OCI-LY1 (cell line): ENCODE measurements at regions not wholly inside any gene's neighbourhood (a gene's known extent, or its start where the extent isn't known, plus 50 kb on each side); places are given as distances from the start of the nearest gene placed in this dataset.

ENCODE experiments used
- H2AFZ ChIP-seq: fragments of 200-600 bp; sonication (generic), shearing (Covaris generic); 2 replicates; pipeline ENCODE4 v1.6.0; 2014; ENCODE audit warnings: antibody characterized with exemption, mild to moderate bottlenecking, low read length
- H3F3A ChIP-seq: fragments of 200-600 bp; sonication (generic), shearing (Covaris generic); 2 replicates; pipeline ENCODE4 v1.6.0; 2014; ENCODE audit warnings: mild to moderate bottlenecking, antibody characterized with exemption, low read length, moderate library complexity; ENCODE audit not compliant: insufficient read depth
- H3K27ac ChIP-seq: fragments of 200-600 bp; sonication (generic); 2 replicates; pipeline ENCODE4 v1.5.1; 2014; ENCODE audit warnings: low read length, mixed run types, mild to moderate bottlenecking, low read depth; ENCODE audit not compliant: poor library complexity, severe bottlenecking
- H3K27me3 ChIP-seq: fragments of 200-600 bp; sonication (generic); 2 replicates; pipeline ENCODE4 v1.6.0; 2014; ENCODE audit warnings: antibody characterized with exemption, mild to moderate bottlenecking, low read length, moderate library complexity; ENCODE audit not compliant: insufficient read depth
- H3K36me3 ChIP-seq: fragments of 200-600 bp; sonication (generic); 2 replicates; pipeline ENCODE4 v1.6.1; 2014; ENCODE audit warnings: mild to moderate bottlenecking, antibody characterized with exemption, low read length, moderate library complexity, mixed read lengths; ENCODE audit not compliant: insufficient read depth
- H3K4me1 ChIP-seq: fragments of 200-600 bp; sonication (generic); 2 replicates; pipeline ENCODE4 v1.5.1; 2014; ENCODE audit warnings: mild to moderate bottlenecking, low read length, moderate library complexity; ENCODE audit not compliant: insufficient read depth, severe bottlenecking
- H3K4me2 ChIP-seq: fragments of 200-600 bp; sonication (generic), shearing (Covaris generic); 2 replicates; pipeline ENCODE4 v1.6.1; 2014; ENCODE audit warnings: low read length
- H3K4me3 ChIP-seq: fragments of 200-600 bp; sonication (generic); 2 replicates; pipeline ENCODE4 v1.5.1; 2014; ENCODE audit warnings: low read length, low read depth, mild to moderate bottlenecking, mixed read lengths; ENCODE audit not compliant: poor library complexity, severe bottlenecking
- H3K79me2 ChIP-seq: fragments of 200-600 bp; shearing (Covaris generic); 2 replicates; pipeline ENCODE4 v1.6.1; 2016; ENCODE audit warnings: mixed run types, low read length, mixed read lengths; ENCODE audit not compliant: insufficient read depth
- H3K9ac ChIP-seq: fragments of 200-600 bp; sonication (generic), shearing (Covaris generic); 2 replicates; pipeline ENCODE4 v1.6.1; 2014; ENCODE audit warnings: mild to moderate bottlenecking, low read length, mixed read lengths
- H3K9me2 ChIP-seq: fragments of 200-600 bp; sonication (generic), shearing (Covaris generic); 2 replicates; pipeline ENCODE4 v1.6.1; 2014; ENCODE audit warnings: low read depth, mild to moderate bottlenecking, low read length, mixed read lengths
- H3K9me3 ChIP-seq: fragments of 200-600 bp; shearing (Covaris generic); 2 replicates; pipeline ENCODE4 v1.6.1; 2014; ENCODE audit warnings: low read length, mixed read lengths
- H4K20me1 ChIP-seq: fragments of 200-600 bp; sonication (generic), shearing (Covaris generic); 2 replicates; pipeline ENCODE4 v1.6.0; 2016; ENCODE audit warnings: mild to moderate bottlenecking, low read length; ENCODE audit not compliant: insufficient read depth
- EZH2 ChIP-seq: fragments of 200-600 bp; sonication (generic), shearing (Covaris generic); IDR thresholded peaks from 2 replicates; pipeline ENCODE4 v1.8.0; 2017; ENCODE audit warnings: borderline replicate concordance, mixed run types, mild to moderate bottlenecking, antibody characterized with exemption, low read length, moderate library complexity, mixed read lengths
- TF ChIP-seq, protein P1 (sequence below): fragments of 200-600 bp; sonication (generic), shearing (Covaris generic); IDR thresholded peaks from 2 replicates; pipeline ENCODE4 v1.5.1; 2017; ENCODE audit warnings: mild to moderate bottlenecking, antibody characterized with exemption, low read length, moderate library complexity, mixed read lengths

DNA sequence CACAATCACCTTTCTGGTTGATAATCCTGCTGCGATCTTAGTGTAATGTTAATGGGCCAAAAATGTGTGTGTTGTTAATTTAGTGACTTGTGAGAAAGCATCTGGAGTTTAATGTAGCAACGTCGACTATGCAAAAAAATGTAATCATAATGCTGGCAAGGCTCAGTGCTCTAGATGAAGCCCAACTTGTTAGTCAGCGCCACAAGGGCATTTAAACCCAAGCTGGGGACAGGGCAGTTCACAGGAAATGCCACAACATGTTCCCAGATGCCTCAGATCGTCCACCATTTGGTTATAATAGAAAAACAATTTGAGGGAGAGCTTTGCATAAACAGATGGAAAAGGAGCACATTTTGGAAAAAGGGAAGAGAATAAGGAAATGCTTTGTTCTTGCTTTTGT lies 585.4 kb upstream of the PLXNA2 start:
- Histone ChIP-seq H3K4me1 (no peaks in the 10 kb centered on the region), H3K36me3 (no peaks in the 10 kb centered on the region), H3K4me3 (no peak overlapping the region), H3K9ac (no peak overlapping the region), H3K9me3 (no peaks in the 10 kb centered on the region), H3K27ac (no peak overlapping the region), H4K20me1 (no peaks in the 10 kb centered on the region), H2AFZ (no peak overlapping the region), H3K79me2 (no peaks in the 10 kb centered on the region), H3K4me2 (no peak overlapping the region), H3F3A (no peaks in the 10 kb centered on the region), H3K27me3 (no peaks in the 10 kb centered on the region), H3K9me2 (no peaks in the 10 kb centered on the region)
- TF ChIP-seq, protein P1, sequence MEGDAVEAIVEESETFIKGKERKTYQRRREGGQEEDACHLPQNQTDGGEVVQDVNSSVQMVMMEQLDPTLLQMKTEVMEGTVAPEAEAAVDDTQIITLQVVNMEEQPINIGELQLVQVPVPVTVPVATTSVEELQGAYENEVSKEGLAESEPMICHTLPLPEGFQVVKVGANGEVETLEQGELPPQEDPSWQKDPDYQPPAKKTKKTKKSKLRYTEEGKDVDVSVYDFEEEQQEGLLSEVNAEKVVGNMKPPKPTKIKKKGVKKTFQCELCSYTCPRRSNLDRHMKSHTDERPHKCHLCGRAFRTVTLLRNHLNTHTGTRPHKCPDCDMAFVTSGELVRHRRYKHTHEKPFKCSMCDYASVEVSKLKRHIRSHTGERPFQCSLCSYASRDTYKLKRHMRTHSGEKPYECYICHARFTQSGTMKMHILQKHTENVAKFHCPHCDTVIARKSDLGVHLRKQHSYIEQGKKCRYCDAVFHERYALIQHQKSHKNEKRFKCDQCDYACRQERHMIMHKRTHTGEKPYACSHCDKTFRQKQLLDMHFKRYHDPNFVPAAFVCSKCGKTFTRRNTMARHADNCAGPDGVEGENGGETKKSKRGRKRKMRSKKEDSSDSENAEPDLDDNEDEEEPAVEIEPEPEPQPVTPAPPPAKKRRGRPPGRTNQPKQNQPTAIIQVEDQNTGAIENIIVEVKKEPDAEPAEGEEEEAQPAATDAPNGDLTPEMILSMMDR: no peak
- TF ChIP-seq EZH2: no peak

DNA sequence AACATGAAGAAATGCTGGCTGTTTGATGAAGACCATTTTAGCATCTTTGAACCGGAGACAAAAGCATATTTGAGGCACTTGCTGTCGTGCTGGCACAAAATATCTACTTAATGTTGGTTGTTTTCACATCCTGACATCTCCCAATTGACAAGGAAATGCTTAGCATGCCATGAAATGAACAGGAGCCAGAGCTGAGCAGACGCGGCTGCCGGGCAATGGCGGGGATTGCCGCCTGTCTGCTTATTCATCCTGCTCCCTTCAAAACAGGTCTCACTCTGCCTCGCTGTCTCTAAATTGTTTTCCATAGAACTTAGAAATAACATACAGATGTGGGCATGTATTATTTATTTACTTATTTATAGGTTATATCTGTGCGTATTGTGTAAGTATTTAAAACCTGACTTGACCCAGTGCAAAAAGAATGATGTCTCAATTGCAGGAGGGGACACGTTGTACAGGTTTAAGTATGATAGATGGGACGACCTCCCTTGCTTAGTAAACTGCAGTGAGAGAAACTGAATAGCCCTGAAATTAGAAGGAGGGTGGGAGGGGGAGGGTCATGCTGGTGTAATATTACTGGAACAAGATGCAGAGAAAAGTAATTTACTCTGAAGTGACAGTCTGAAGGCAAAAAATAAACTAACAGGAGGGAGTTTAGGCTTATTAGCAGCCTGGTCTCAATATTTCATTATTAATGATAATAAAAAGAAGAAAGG lies 590.4 kb upstream of the PLXNA2 start:
- no peaks in the 10 kb centered on the region for H3K27me3 ChIP-seq

GRCh38 chr1:208835097-208835463 lies 590.9 kb upstream of the PLXNA2 start:
- H3K27ac ChIP-seq: no peak overlapping the region
- H2AFZ ChIP-seq: no peak overlapping the region

More for the DNA sequence above, 590.4 kb upstream of the PLXNA2 start:
- Histone ChIP-seq H3F3A (no peaks in the 10 kb centered on the region), H3K4me2 (no peak overlapping the region), H3K4me3 (no peak overlapping the region), H3K9ac (no peak overlapping the region), H2AFZ (no peak overlapping the region), H4K20me1 (no peaks in the 10 kb centered on the region), H3K9me2 (no peaks in the 10 kb centered on the region), H3K9me3 (no peaks in the 10 kb centered on the region), H3K27ac (no peak overlapping the region), H3K36me3 (no peaks in the 10 kb centered on the region), H3K4me1 (no peaks in the 10 kb centered on the region), H3K79me2 (no peaks in the 10 kb centered on the region)
- TF ChIP-seq, protein P1: no peak
- TF ChIP-seq EZH2: no peak

More at GRCh38 chr1:208835097-208835463, 590.9 kb upstream of the PLXNA2 start:
- Histone ChIP-seq H3K9me3 (no peaks in the 10 kb centered on the region), H3K9ac (no peak overlapping the region), H3K4me2 (no peak overlapping the region), H3K79me2 (no peaks in the 10 kb centered on the region), H4K20me1 (no peaks in the 10 kb centered on the region), H3F3A (no peaks in the 10 kb centered on the region), H3K9me2 (no peaks in the 10 kb centered on the region), H3K4me1 (no peaks in the 10 kb centered on the region), H3K27me3 (no peaks in the 10 kb centered on the region), H3K4me3 (no peak overlapping the region), H3K36me3 (no peaks in the 10 kb centered on the region)
- TF ChIP-seq, protein P1: no peak
- no peak for TF ChIP-seq EZH2
